DMS114 treated with DMSO at 0.1 percent for 48 hours (cell line): ENCODE measurements at regions not wholly inside any gene's neighbourhood (a gene's known extent, or its start where the extent isn't known, plus 50 kb on each side); places are given as distances from the start of the nearest gene placed in this dataset.

Experiments used
- DNase-seq: peaks from one replicate; lab custom pipeline; 2025; ENCODE audit not compliant: unreplicated experiment; lab: John Stamatoyannopoulos, UW

DNA sequence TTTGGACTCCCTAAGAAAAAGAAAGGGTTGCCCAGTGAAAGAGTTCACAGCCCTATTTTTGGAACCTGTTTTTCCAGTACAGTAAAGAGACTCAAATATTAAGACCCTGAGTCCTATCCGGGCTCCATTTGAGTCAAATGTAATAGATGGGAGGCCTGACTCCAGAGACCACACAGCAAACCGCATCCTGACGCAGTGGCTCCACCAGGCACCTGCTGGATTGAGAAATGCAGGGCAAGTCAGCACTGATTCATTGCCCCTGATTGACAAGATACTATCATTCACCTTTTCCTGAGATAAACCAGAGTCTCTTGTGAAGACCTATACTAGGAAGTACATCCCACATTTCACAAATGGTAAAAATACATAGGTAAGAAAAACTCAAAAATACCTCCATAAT, 715.7 kb upstream of the SOX9 start:
- DNase-seq: no peak

DNA sequence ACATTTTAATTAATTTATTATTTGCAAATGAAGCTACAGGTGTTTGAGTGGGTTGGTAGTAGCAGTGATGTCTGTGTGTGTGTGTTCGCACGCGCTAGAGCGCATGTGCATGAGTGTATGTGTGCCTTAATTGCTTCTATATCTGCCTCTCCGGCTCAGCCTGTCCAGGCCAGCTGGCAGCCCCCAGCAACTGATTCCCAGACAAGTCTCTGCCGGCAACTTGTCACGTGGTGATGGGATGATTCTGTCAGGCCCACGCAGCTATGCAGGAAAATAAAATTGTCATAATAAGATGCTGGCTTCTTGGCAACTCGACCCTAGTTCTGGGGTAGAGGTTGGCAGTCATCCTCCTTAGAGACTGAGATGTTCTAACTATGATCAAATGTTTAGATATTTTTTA, 712.8 kb upstream of the SOX9 start:
- no peak for DNase-seq

DNA sequence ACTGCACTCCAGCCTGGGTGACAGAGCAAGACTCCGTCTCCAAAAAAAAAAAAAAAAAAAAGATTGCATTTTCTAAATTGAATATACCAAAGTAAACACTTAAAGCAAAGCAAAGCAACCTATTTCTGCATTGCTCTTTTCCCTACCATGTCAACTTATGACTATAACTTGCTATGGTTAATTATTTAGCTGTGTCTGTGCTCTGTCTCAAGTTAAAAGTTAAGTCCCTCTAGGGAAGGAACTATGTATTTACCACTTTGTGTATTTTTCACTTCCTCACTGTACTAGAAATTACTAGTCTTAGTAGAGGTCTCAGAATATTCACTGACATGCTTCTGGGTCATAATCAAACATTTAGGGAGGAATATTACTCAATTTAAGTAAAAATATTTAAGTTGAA, 711.7 kb upstream of the SOX9 start:
- DNase-seq: no peak

DNA sequence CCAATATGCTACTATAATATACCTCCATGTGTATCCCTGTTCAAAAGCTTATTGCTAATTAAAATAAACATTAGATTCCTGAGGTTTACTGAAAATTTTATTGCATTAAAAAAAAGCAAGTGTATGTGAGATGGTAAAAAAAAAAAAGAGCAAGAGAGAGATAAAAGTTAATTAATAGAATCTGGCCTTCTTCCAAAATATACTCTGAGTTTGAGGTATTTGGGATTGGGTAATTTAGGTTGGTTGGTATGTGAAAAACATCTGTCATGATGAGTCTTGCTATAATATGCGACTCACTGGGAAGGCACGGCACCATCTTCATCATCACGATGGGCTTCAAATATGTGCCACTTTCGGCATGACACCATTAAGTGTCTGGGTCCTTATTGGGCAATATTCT, 711.1 kb upstream of the SOX9 start:
- no peak for DNase-seq

DNA sequence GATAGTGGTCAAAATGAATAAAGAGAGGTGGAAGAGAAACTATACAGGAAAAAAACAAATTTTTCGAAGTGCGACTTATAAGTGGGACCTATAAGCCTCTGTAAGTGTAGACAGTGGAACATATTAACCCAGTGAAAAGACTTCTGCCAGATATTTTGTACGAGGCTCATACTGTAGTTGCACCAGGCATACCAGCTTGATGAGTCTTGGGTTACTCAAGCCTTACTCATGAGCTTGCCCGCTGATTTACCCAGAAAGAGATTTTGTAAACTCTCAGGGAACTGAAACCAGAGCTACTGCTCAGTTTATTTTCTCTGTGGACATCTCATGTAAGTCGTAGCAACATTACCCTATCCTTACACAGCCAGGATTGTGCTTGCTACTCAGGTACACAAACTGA, 708.0 kb upstream of the SOX9 start:
- DNase-seq: no peak

DNA sequence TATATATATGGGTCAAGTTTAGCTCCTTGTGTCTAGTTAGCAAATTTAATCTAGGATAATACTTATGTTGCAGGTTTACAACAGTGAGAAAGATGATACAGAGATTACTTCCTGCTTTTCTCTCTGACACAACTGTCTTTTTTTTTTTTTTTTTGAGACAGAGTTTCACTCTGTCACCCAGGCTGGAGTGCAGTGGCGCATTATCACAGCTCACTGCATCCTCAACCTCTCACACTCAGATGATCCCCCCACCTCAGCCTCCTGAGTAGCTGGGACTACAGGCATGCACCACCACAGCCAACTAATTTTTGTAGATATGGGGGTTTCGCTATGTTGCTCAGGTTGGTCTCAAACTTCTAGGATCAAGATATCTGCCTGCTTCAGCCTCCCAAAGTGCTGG, 706.9 kb upstream of the SOX9 start:
- DNase-seq: no peak

DNA sequence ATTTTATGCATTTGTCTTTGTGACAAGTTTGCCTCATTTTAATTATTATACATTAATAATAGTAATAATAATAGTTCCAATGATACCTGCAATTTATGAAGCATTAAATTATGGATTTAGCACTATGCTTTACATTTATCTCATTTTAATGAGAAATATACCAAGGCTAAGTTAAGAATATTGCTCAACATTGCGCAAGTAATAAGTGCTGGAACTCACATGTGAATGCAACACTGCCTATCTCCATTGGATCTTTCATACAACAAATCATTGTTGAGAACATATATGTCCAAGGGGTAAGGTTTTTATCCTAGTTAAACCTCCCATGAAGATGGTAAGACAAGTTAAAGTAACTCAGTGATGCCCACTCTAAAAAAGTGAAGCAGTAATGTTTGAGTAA, 703.7 kb upstream of the SOX9 start:
- no peak for DNase-seq

DNA sequence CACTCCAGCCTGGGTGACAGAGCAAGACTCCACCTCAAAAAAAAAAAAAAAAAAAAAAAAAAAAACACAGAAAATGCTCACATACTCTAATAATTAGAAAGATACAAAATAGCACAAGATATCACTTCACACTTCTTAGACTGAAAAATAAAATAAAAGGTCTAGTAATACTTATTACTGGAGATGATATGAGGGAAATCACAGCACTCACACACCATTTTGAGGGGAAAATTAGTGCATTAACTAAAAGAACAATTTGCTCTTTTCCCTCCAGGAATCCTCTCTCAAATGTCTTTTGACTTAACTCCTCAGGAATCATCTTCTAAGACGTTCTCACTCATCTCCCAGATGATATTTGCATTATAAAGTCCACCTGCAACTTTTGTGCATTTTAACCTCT, 697.9 kb upstream of the SOX9 start:
- no peak for DNase-seq

DNA sequence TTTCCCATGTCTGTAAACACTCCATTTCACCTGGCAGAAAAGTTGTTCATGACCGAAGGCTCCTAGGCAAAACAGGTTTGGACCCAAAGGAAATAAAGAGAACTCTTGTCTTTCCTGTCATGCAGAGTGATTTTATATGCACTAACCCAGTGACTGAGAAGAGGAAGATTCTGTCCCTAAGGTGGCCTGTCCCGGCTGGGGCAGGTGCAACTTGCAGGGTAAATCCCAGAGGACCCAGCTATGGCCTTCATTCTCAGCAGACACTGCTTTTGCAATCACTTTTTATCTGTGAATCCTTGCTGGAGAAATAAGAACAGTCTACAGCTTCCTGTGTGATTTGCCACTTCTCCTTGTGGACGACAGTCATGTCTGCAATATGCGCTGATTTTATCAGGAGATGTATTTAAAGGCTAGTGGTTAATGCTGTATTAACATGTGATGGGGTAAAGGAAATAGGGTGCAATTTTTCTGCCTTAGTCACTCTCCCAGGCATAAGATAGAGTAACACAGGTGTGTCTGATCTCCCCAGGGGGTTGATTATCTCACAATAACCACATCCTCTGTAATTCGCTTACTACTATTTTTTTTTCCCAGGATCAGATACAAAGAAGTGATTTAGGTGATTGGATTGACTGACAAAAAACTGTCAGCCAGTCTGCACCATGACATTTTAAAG, 696.8 kb upstream of the SOX9 start:
- no peak for DNase-seq

DNA sequence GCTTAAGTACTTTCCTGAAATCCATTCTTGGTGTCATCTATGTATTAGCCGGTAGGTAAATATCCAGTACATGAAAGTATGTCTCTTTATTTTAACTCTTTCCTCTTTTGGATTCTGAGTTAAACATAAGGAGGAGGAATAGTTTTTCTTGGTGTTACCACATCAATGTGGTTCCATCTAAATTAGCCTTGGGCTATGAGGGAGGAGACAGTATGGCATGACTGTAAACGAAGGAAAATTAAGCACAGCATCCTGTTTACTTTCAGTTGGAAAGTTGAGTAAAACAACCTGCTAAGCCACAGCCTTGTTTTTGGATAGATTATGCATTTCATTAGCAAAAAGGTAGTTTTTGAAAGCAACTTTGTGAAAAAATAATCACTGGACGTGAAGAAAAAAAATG, 693.0 kb upstream of the SOX9 start:
- no peak for DNase-seq

DNA sequence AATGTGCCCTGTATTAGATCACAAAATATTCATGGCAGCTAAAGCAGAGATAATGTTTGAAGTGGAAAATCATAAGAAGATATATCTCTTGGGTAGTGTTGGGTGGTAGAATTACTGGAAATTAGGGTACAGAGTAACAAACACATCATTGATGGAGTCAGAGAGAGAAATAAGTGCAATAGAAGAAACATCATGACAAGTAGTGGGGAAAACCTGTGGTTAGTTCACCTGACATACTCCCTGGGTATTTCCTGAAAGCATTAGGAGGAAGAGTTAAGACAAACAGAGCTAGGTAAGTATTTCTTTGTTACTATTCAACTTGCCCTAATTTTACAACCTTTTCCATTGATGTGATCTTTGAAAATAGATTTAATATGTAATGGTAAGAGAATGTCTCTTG, 691.9 kb upstream of the SOX9 start:
- DNase-seq: no peak

DNA sequence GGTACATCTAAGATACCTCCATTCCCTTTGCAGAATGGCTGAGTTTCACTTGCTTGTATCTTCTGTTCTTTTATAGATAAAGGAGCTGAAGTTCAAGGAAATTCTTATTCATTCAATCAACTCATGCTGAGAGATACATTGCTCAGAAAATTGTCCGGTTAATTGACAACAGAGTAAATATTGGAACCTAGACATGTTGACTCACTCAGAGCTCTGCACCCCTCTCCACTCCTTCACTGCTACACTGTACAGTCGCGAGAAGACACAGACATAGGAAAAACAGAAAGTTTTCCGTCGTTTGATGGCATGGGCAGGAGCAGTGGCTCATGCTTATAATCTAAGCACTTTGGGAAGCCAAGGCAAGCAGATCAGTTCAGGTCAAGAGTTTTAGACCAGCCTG, 690.5 kb upstream of the SOX9 start:
- no peak for DNase-seq

DNA sequence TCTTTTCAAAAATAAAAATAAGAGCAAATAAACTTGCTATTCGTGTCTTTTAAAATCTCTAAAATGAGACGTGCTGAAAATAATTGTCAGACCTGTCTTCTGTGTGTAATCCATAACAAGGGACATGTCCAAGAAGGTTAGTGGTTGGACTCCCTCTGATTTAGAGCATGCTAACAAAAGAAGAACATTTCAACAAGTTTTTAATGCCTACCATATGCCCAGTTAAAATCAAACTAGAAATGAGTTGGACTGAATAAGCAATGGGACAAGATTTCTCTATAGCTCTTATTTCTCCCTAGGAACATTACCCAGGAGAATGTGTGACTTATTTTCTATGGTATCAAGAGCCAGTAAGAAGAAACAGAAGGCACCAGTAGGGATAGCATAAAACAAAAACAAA, 689.7 kb upstream of the SOX9 start:
- no peak for DNase-seq

DNA sequence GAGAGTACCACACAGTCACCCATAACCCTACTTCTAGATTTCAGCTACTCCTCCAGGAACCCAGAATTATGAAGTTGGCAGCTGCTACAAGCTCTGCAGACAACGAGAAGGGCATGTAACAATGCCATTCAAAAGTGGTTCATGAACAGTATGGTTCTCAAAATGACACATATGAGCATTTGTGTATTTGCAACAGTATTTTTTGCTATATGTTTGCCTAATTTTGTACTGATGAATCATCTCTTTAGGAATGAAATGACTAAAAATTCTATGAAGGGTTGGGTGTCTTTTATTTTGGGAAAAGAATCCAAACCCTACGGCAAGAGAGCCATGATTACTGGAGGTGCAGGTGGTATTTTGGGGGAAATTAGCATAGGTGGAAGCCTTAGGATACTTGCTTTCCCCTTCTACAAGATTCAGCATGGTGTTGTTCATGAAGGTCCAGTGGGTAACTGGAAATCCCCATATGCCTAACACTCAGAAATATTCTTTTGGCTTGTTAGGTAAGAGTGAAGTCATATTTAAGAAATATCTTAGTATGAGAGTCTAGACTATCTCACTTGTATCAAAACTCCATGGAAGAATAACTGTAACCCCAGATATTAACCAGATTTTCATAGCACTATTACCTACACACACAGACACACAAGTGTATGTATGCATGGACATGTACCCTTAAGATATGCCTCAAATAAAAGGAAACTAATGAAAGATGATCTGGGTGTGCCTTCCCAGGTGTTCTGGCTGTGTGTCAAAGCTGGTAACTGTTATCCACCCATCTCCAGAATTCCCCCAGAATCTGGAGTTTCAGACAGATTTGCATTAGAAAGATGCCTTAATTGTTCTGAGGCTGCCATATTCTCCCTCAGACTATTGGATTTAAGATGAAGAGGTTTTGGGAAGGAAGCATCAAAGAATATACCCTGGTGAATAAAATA, 688.2 kb upstream of the SOX9 start:
- DNase-seq: no peak

DNA sequence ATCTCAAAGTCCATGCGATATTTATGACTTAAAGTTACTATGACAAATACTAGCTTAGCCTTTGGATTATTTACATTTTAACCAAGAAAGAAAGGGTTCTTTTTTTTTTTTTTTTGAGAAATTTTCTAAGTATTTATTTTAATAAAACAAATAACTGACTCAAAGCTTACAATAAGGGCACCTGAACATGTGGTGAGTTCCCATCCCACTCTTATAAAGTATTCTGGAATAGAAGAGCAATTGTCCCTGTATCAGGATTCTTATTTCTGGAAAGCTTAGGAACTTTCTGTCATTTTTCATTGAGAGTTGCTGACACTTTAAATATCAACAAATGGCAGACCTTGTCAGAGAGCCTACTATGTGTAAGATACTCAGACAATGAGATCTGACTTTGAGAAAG, 686.1 kb upstream of the SOX9 start:
- no peak for DNase-seq

DNA sequence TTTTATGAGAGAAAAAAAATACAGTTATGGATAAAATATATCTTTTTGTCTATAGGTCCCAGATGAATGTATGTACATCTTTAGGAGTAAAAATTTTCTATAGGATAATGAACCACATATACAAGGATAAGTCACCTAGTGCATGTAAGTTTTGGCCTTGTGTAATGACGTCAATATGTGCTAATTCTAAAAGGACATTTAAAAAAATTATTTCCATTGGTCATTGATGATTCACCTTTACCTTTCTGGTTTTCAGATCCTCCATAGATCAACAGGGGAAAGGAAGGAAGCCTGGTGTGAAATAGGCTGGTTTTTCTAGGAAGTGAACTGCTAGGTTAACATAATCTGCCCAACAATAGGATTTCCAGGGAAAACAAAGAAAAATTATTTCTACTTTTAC, 684.3 kb upstream of the SOX9 start:
- no peak for DNase-seq

DNA sequence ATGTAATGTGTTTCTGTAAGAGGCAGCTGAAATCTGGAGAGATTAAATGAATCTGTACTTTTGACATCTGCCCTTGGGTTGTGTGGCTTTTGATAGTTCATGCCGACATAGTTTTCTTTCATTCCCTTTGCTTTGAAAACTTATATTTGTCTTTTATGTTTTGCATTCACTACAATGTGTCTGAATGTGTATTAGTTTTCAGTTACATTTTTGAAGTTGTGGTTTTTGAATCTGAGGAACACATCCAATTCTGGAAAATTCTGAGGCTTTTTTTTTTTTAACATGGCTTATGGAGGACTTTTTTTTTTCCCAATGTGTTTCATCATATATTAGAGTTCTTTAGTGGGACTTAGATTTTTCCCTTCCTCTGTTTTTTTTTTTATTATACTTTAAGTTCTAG, 683.7 kb upstream of the SOX9 start:
- DNase-seq: no peak

DNA sequence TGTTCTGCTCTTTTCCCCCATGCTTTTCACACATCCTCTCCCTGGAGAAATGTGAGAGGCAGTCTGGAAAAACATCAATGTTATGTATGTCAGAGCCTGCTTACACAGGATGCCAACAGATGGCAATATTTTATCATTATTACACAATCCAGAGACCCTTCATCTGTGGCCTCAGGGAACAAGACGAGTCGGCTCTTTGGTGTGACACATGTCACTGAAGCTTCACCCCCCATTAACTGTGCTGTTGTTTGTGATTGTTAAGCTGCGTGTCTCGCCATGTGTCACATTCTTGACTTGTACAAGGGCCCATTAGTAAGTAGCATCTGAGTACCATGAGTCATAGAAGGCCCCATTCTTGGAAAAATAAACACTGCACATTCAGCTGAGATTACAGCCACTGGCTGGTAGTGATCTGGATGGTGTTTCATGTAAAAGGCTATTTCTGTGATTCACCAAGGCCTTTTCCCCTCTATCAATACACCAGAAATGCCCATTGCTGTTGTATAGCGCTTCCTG, 682.1 kb upstream of the SOX9 start:
- DNase-seq: no peak

DNA sequence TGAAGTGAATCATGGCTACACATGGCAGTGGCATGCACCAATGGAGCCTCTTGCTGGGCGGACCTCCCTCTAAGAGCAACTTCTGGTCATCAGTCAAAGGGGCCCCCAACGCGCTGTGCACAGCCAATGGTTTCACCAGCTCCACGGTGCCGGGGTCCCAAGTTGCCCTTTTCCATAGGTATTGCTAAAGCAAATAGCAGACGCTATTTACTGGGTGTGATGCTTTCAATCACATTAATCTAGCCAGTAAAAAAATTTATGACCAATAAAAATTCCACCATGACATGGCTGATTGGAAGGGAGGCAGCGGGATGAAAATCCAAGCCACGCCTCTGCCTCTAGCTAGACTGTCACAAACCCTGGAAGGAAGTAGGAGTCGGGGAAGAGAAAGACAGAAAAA, 680.3 kb upstream of the SOX9 start:
- DNase-seq: no peak

DNA sequence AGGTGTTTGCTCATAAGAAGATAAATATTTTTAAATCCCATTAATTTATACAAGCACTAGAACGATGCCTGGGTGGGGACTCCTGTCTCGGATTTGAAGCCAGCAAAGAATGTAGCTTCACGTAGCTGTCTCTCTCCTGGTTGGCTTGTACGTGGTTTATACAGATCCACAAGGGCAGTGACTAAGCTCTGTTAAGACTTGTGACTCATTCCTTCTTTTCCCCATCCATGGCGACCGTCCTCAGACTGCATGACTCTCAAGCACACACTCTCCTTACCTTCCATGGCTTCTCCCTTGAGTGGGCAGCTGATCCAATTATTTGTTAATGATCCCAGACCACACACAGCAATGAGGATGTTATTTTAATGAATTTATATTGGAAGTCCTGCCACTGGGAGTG, 679.7 kb upstream of the SOX9 start:
- no peak for DNase-seq

DNA sequence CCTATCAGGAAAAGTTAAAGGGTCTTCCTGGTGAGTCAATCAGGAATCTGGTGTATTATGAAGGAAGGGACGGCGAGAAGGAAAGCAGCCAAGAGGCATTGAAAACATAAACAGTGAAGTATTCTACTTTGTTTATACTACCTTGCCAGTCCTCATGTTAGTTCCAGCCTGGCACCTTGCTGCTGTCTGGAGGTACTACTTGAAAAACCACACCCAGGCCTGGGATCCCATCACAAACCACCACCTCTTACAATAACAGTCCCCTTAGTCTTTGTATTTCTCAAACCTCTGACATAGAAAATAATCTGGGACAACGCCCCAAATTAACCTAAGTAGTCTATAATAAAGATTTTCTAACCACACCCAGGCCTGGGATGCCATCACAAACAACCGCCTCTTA, 676.7 kb upstream of the SOX9 start:
- no peak for DNase-seq

DNA sequence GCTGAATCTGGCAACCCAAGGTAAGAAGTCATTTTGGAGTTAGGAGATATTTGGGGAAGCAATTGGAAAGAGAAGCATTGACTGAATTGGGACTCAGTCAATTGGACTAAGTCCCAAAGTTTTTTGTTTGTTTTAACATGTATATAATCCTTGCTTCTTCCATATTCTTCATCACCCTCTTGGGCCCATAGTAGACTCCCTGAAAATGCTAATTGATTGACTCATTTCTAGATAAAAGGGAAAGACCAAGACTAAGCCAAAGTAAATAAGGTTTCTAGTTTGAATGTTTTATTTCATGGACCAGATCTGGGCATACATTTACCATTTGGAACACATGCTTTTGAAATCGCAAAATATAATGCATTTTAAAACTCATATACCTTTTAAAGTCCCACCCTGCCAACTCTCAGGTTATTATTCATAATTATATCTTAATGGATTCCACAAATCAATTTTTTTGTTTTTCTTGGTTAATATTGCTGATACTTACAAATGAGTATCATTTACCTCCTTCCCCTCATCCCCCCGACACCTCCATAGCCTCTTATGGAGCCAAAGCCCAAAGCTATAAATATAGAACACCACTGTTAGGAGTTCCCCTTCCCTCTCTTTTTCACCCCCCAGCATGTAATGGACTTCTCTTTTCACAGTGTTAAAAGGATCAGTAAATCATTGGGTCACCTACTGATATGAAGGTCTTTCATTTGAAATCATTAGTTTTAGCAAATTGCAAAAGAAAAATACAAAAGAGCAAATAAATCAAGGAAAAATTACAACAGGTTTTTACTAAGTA, 674.0 kb upstream of the SOX9 start:
- DNase-seq: no peak
